B cell (primary cell): ENCODE measurements at regions not wholly inside any gene's neighbourhood (a gene's known extent, or its start where the extent isn't known, plus 50 kb on each side); places are given as distances from the start of the nearest gene placed in this dataset.

ENCODE experiments used
- ATAC-seq: fragments of 200-7000 bp; cut with Tn5 transposase; one replicate; pipeline ENCODE4 v1.10.0; 2021; ENCODE audit warnings: low read depth, mild to moderate bottlenecking, moderate number of reproducible peaks, moderate library complexity
- CTCF ChIA-PET: fragments of 350-600 bp; sonication (Branson Sonifier 250); formaldehyde crosslinking; loops from one replicate; lab custom pipeline; 2021; ENCODE audit warnings: antibody characterized with exemption, inconsistent platforms; lab: Charles Lee
- POLR2A ChIA-PET: fragments of 350-600 bp; sonication (Branson Sonifier 250); formaldehyde crosslinking; loops from one replicate; lab custom pipeline; 2021; ENCODE audit warnings: antibody characterized with exemption; lab: Charles Lee
- DNase-seq: peaks from one replicate; pipeline ENCODE4 v3.0.0; 2013
- H2AFZ ChIP-seq: 2 replicates; pipeline ENCODE4 v1.6.1; 2012; ENCODE audit warnings: mild to moderate bottlenecking, low read depth, low read length; ENCODE audit not compliant: insufficient read depth, poor library complexity, severe bottlenecking
- H3K27ac ChIP-seq, 2 donors: 1 replicate in 1 of 2; 2 replicates in 1 of 2; pipeline ENCODE4 v1.5.1; 2012 to 2013; ENCODE audit warnings: low read length in 2 of 2, mild to moderate bottlenecking in 2 of 2, moderate library complexity in 1 of 2
- H3K27me3 ChIP-seq, 4 experiments: fragments of 200-600 bp in 1 of 4; sonication (generic) in 1 of 4; replicated peaks in 1 of 4; 1 replicate in 2 of 4; 2 replicates in 2 of 4; pipeline versions ENCODE4 v1.6.1 to v1.7.0; 2013 to 2016; ENCODE audit warnings: low read length in 3 of 4, mild to moderate bottlenecking in 2 of 4, mixed read lengths in 1 of 4, moderate library complexity in 1 of 4; ENCODE audit not compliant: insufficient read depth in 4 of 4, control insufficient read depth in 3 of 4; ENCODE audit errors: control extremely low read depth in 1 of 4
- H3K36me3 ChIP-seq, 2 experiments: replicated peaks in 1 of 2; 1 replicate in 1 of 2; 2 replicates in 1 of 2; pipeline versions ENCODE4 v1.6.1 to v1.7.1; 2013; ENCODE audit warnings: low read length in 1 of 2; ENCODE audit not compliant: insufficient read depth in 2 of 2, control insufficient read depth in 1 of 2; ENCODE audit errors: control extremely low read depth in 1 of 2, extremely low read depth in 1 of 2
- H3K4me1 ChIP-seq, 2 donors: fragments of 200-600 bp in 1 of 2; sonication (generic) in 1 of 2; 1 replicate in 1 of 2; 2 replicates in 1 of 2; pipeline versions ENCODE4 v1.5.1 to v1.6.1; 2013 to 2017; ENCODE audit warnings: low read length in 2 of 2; ENCODE audit not compliant: control insufficient read depth in 2 of 2, insufficient read depth in 2 of 2
- H3K4me2 ChIP-seq: replicated peaks from 2 replicates; pipeline ENCODE3; 2012; ENCODE audit warnings: mild to moderate bottlenecking, low read depth, low read length; ENCODE audit not compliant: poor library complexity, severe bottlenecking
- H3K4me3 ChIP-seq, 5 experiments: fragments of 200-600 bp in 1 of 5; sonication (generic) in 1 of 5; 1 replicate in 3 of 5; 2 replicates in 2 of 5; pipeline versions ENCODE4 v1.5.1 to v1.7.0; 2011 to 2016; ENCODE audit warnings: low read length in 4 of 5, mild to moderate bottlenecking in 4 of 5, low read depth in 2 of 5, control low read depth in 1 of 5, moderate library complexity in 1 of 5; ENCODE audit not compliant: insufficient read depth in 1 of 5; ENCODE audit errors: control extremely low read depth in 1 of 5, extremely low read depth in 1 of 5
- H3K79me2 ChIP-seq: fragments of 200-600 bp; sonication (generic); one replicate; pipeline ENCODE4 v1.6.0; 2016; ENCODE audit warnings: low read length; ENCODE audit not compliant: control insufficient read depth, insufficient read depth
- H3K9ac ChIP-seq: fragments of 200-600 bp; sonication (generic); 2 replicates; pipeline ENCODE4 v1.6.1; 2017; ENCODE audit warnings: mild to moderate bottlenecking, low read length, moderate library complexity
- H3K9me3 ChIP-seq, 3 donors: one replicate each; pipeline versions ENCODE4 v1.6.1 to v1.7.1; 2013; ENCODE audit warnings: low read length in 2 of 3; ENCODE audit not compliant: control insufficient read depth in 2 of 3, insufficient read depth in 1 of 3; ENCODE audit errors: control extremely low read depth in 1 of 3
- H4K20me1 ChIP-seq: 2 replicates; pipeline ENCODE4 v1.6.0; 2012; ENCODE audit warnings: mild to moderate bottlenecking, low read length; ENCODE audit not compliant: insufficient read depth, control insufficient read depth, poor library complexity, severe bottlenecking
- H3K27ac Mint-ChIP-seq: one replicate; pipeline ENCODE4 v1.8.0; 2021; ENCODE audit warnings: mixed read lengths
- H3K27me3 Mint-ChIP-seq: one replicate; pipeline ENCODE4 v1.8.0; 2021; ENCODE audit warnings: mixed read lengths
- H3K4me1 Mint-ChIP-seq: one replicate; pipeline ENCODE4 v1.8.0; 2021; ENCODE audit warnings: mixed read lengths
- H3K4me3 Mint-ChIP-seq: one replicate; pipeline ENCODE4 v1.8.0; 2021; ENCODE audit warnings: mixed read lengths
- H3K9me3 Mint-ChIP-seq: one replicate; pipeline ENCODE4 v1.8.0; 2022; ENCODE audit warnings: mixed read lengths; ENCODE audit not compliant: insufficient read depth
- EZH2 ChIP-seq: IDR thresholded peaks from 2 replicates; pipeline ENCODE4 v1.6.1; 2012; ENCODE audit warnings: borderline replicate concordance, low read depth, mild to moderate bottlenecking, moderate library complexity, low read length; ENCODE audit not compliant: insufficient read depth, poor library complexity, severe bottlenecking
- WGBS: methylation state at CpG from one replicate; pipeline ENCODE4 v1.1.5; 2013; ENCODE audit warnings: missing lambda C conversion rate; ENCODE audit not compliant: insufficient coverage; 5-methylcytosine and 5-hydroxymethylcytosine counted together
- intact Hi-C: fragments of 100-400 bp; cut with micrococcal nuclease; formaldehyde crosslinking; loops from one replicate; pipeline ENCODE4 v1.10.0; 2022
- TF ChIP-seq, protein P1 (sequence below): fragments of 200-600 bp; IDR thresholded peaks from one replicate; pipeline ENCODE4 v1.8.0; 2022; ENCODE audit warnings: antibody characterized with exemption, mild to moderate bottlenecking

- Mint-ChIP-seq H3K27ac (no peak overlapping the region), H3K4me1 (peaks cover 6% of the 10 kb centered on the region), H3K27me3 (no peaks in the 10 kb centered on the region), H3K9me3 (no peaks in the 10 kb centered on the region), H3K4me3 (no peak overlapping the region)
- Histone ChIP-seq H3K9me3 (peaks cover 0 to 4% (median 0%) of the 10 kb centered on the region in 3 donors), H3K9ac (no peak overlapping the region), H3K4me3 (no peak overlapping the region), H3K4me2 (no peak overlapping the region), H3K27me3 (no peaks in the 10 kb centered on the region), H4K20me1 (no peaks in the 10 kb centered on the region), H3K27ac (no peak overlapping the region), H3K36me3 (no peaks in the 10 kb centered on the region), H3K4me1 (peaks cover 0 to 2% of the 10 kb centered on the region in 2 donors), H3K79me2 (no peaks in the 10 kb centered on the region), H2AFZ (no peak overlapping the region)
- DNase-seq (no peak), ATAC-seq (no peak)
- no CpG with 5 or more reads among the region's 2 CpGs for whole genome bisulfite sequencing
- ChIA-PET POLR2A (no interaction called here), CTCF (no interaction called here)
- TF ChIP-seq EZH2: no peak
- TF ChIP-seq, protein P1, sequence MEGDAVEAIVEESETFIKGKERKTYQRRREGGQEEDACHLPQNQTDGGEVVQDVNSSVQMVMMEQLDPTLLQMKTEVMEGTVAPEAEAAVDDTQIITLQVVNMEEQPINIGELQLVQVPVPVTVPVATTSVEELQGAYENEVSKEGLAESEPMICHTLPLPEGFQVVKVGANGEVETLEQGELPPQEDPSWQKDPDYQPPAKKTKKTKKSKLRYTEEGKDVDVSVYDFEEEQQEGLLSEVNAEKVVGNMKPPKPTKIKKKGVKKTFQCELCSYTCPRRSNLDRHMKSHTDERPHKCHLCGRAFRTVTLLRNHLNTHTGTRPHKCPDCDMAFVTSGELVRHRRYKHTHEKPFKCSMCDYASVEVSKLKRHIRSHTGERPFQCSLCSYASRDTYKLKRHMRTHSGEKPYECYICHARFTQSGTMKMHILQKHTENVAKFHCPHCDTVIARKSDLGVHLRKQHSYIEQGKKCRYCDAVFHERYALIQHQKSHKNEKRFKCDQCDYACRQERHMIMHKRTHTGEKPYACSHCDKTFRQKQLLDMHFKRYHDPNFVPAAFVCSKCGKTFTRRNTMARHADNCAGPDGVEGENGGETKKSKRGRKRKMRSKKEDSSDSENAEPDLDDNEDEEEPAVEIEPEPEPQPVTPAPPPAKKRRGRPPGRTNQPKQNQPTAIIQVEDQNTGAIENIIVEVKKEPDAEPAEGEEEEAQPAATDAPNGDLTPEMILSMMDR: no peak
- intact Hi-C loops: no loop called here
Measured at GRCh38 chr4:100113732-100114131, 76.5 kb downstream of the DDIT4L start.

GRCh38 chr4:100113096-100113495 lies 77.2 kb downstream of the DDIT4L start:
- Mint-ChIP-seq H3K27ac (no peak overlapping the region), H3K9me3 (no peaks in the 10 kb centered on the region), H3K27me3 (no peaks in the 10 kb centered on the region), H3K4me1 (peaks cover 11% of the 10 kb centered on the region), H3K4me3 (no peak overlapping the region)
- no peak overlapping the region for H3K4me2 ChIP-seq
- DNase-seq: no peak
- H3K4me3 ChIP-seq: no peak overlapping the region
- no peak for ATAC-seq
- H3K9me3 ChIP-seq: peaks cover 0 to 4% (median 0%) of the 10 kb centered on the region in 3 donors
- 75% methylated on average over 1 of the region's 1 CpG for WGBS
- no peaks in the 10 kb centered on the region for H3K79me2 ChIP-seq
- H3K9ac ChIP-seq: no peak overlapping the region
- intact Hi-C loops: no loop called here
- H3K27ac ChIP-seq: no peak overlapping the region
- H2AFZ ChIP-seq: no peak overlapping the region
- no peak for TF ChIP-seq EZH2
- TF ChIP-seq, protein P1: no peak
- CTCF ChIA-PET: interaction anchor here (3.9 kb wide), 1 partner anchor 20 kb away, joined by 16 read pairs; no protein-coding TSS in a partner anchor
- no peaks in the 10 kb centered on the region for H3K36me3 ChIP-seq
- H3K4me1 ChIP-seq: peaks cover 0 to 8% of the 10 kb centered on the region in 2 donors
- H4K20me1 ChIP-seq: no peaks in the 10 kb centered on the region
- POLR2A ChIA-PET: no interaction called here
- H3K27me3 ChIP-seq: no peaks in the 10 kb centered on the region
